HG03354 (cell line): ENCODE measurements at regions not wholly inside any gene's neighbourhood (a gene's known extent, or its start where the extent isn't known, plus 50 kb on each side); places are given as distances from the start of the nearest gene placed in this dataset.
"Not testable (repeated sequence)": the region's sequence is repeated elsewhere in the genome, so short reads cannot be mapped to it uniquely, and the experiment has no call there.

Experiments used
- ATAC-seq: cut with Tn5 transposase; IDR thresholded peaks from one replicate; pipeline ENCODE4 v1.9.1; 2021; ENCODE audit warnings: mild to moderate bottlenecking; ENCODE audit not compliant: unreplicated experiment, poor library complexity, severe bottlenecking

DNA sequence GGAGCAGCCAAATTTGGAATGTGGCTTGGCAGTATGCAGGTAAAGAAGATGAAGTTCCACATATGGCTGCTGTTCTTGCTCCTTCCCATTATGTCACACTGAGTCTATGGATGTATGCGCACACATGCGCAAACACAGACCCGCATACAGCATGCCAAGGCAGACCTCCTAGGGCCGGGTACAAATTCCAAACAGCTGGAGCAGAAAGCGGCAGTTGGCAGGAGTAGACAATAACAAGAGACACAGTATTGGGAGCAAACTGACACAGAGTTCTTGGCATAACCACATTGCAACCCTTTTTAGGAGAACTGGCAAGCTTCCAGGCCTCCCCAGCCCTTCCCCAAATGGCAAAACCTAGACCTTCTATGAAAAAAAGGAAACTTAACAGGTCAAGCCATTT, 268.9 kb downstream of the SP3 start:
- no peak for ATAC-seq

DNA sequence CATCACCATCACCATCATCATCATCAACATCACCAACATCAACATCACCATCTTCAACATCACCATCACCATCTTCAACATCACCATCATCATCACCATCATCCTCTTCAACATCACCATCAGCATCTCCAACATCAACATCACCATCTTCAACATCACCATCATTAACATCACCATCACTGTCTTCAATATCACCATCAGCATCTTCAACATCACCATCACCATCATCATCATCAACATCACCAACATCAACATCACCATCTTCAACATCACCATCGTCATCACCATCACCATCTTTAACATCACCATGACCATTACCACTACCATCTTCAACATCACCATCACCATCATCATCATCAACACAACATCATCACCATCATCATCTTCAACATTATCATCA, 267.2 kb downstream of the SP3 start:
- ATAC-seq = no peak

GRCh38 chr2:173705656-173706055, 259.5 kb downstream of the SP3 start:
- no peak for ATAC-seq

DNA sequence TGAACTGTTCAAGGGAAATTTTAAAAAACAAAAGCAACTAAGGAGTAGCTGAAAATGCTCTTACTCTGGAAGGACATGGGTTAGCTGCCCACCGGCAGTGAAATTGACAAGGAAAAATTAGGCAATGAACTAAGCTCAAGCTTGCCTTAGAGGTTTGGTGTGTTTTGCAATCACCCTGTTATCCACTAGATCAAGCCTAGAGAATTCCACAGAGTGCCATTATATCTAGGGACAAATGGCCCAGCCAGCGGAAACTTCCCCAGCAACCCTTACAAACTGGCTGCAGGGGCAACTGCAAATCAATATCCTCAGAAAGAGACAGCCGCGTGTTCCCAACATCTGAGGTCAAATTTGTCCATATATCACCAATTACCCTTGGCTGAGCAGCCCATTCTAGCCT, 258.2 kb downstream of the SP3 start:
- ATAC-seq = no peak

- ATAC-seq = no peak
Observed at GRCh38 chr2:173708806-173709205, 256.4 kb downstream of the SP3 start.

DNA sequence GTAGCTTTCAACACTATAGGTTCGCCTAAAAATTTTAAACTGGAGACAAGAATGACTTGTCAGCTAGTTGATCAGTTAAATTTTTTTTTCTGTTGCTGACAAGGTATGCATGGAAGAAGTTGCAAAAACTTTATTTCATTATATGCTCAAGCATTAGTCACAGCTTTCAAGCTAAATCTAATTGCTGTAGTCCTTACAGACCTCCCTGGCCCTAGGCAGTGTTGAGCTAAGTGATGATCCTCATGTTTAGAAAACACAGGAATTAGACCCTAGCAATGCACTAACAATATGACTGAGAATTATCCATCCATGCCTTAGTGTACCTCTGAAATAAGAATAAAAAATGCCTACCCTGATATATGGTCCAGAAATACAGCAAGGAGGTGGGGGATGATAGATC, 253.4 kb downstream of the SP3 start:
- ATAC-seq = no peak

- no peak for ATAC-seq
Observed at GRCh38 chr2:173713904-173714555, 251.1 kb downstream of the SP3 start.

DNA sequence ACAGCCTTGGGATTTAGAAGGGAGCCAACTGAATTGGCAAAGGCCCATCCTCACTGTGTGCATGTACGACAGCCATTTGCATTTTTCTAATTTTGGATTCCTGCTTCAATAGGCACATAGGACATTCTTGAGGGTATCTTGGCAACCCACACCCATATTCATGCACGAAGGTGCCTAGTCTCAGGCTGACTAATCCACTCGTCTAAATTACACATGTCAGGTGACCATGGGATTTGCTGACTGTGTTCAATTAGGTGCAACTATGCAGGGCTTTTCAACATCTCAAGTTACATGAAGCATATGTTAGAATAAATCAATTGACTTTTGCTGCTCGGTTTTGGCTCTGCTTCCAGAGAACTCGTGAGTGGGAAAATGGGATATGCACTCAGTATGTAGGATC, 249.7 kb downstream of the SP3 start:
- no peak for ATAC-seq

GRCh38 chr2:173716458-173717052, 248.6 kb downstream of the SP3 start:
- ATAC-seq = no peak

- ATAC-seq = no peak
Observed at GRCh38 chr2:173719471-173719870, 245.7 kb downstream of the SP3 start.

- no peak for ATAC-seq
Observed at GRCh38 chr2:173720306-173720705, 244.9 kb downstream of the SP3 start.

- ATAC-seq = no peak
Observed at GRCh38 chr2:173734797-173735196, 230.4 kb downstream of the SP3 start.

DNA sequence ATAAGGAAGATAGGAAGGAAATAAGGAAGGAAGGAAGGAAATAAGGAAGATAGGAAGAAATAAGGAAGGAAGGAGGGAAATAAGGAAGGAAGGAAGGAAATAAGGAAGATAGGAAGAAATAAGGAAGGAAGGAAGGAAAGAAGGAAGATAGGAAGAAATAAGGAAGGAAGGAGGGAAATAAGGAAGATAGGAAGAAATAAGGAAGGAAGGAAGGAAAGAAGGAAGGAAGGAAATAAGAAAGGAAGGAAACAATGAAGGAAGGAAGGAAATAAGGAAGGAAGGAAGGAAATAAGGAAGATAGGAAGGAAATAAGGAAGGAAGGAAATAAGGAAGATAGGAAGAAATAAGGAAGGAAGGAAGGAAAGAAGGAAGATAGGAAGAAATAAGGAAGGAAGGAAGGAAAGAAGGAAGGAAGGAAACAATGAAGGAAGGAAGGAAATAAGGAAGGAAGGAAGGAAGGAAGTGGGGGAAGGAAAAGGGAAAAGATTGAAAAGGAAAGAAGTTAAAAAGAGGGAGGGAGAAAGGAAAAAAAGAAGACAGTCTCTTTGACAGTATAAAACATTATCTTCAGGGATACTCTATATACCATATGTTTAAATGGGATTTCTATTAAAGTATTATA, 227.1 kb downstream of the SP3 start:
- not testable (repeated sequence) for ATAC-seq

- ATAC-seq = no peak
Observed at GRCh38 chr2:173739006-173739405, 226.2 kb downstream of the SP3 start.

- ATAC-seq = no peak
Observed at GRCh38 chr2:173740639-173741038, 224.5 kb downstream of the SP3 start.

GRCh38 chr2:173741759-173742158, 223.4 kb downstream of the SP3 start:
- no peak for ATAC-seq

- ATAC-seq = no peak
Observed at GRCh38 chr2:173747035-173747434, 218.1 kb downstream of the SP3 start.

GRCh38 chr2:173749315-173749714, 215.9 kb downstream of the SP3 start:
- no peak for ATAC-seq

DNA sequence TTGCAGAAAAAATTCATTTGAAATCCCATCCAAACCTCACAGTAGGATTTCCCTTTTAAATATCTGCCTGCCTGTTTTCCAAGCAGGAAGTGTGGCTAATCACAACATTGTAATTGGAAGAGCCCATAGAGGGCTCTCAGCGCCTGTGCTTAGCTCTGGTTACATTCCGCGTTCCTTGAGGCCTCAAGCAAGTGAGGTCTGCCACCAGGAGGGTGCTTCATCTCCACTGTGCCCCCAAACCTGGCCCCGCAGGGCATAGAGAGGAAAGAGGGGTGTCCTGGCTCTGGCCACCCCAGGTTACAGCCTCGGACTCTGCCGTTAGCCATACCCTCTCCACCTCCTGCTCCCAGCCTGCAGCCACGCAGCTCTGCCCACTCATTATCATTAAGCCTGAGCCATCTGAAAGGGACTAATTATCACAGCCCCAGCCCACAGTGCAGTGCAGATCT, 214.8 kb downstream of the SP3 start:
- ATAC-seq = no peak

DNA sequence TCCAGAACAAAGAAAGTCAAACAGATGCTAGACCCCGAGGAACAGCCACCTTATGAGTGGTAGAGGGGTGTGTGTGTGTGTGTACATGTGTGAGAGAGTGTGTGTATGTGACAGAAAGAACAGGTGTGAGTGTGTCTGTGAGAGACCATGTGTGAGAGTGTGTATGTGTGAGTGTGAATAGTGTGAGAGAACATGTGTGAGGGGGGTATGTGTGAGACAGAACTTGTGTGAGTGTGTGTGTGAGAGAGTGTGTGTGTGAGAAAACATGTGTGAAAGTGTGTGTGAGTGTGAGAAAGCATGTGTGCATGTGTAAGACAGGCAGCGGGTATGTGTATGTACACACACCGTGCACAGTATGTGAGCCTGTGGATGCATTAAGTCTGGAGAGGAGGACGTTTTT, 214.3 kb downstream of the SP3 start:
- ATAC-seq = no peak

DNA sequence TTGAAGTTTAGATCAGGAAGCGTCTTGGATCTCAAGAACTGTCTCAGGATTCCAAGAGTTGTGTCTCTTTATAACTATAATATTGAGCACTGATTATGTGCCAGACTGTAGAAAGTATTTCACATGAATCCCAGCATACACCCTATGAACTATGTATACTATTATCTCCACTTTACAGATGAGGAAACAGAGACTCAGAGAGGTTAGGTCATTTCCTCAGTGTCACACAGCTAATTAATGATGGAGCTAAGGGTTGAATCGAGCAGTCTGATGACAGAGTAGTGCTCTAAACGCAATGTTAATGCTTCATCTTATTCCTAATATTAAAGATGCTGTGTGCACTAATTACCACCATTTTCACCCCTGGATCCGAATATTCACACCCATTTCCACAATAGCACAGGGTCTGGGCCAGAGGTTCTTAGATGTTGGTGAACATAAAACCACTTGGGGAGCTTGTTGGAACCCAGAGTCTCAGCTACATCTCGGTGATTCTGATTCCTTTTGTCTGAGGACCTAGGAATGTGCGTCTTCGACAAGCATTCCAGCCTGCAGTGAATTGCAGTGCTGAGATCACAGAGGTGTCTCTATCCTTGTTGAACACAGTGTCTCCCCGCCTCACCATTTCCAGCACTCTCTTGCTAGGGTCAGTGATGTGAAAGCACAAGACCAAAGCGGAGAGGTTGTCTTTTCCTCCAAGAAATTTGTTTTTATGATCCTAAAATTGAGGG, 213.8 kb downstream of the SP3 start:
- ATAC-seq = no peak
